CD14-positive monocyte (primary cell): ENCODE measurements at regions not wholly inside any gene's neighbourhood (a gene's known extent, or its start where the extent isn't known, plus 50 kb on each side); places are given as distances from the start of the nearest gene placed in this dataset.

Experiments used
- DNase-seq, 3 donors: peaks; one replicate each; pipeline ENCODE4 v3.0.0-alpha.2; 2011 to 2022
- H2AFZ ChIP-seq: 2 replicates; pipeline ENCODE4 v1.6.0; 2012; ENCODE audit warnings: mild to moderate bottlenecking, low read depth, low read length, inconsistent platforms; ENCODE audit not compliant: insufficient read depth, poor library complexity, severe bottlenecking
- H3K27ac ChIP-seq, 2 donors: 1 replicate in 1 of 2; 2 replicates in 1 of 2; pipeline ENCODE4 v1.5.1; 2012 to 2013; ENCODE audit warnings: low read length in 2 of 2, control low read depth in 1 of 2, inconsistent platforms in 1 of 2, low read depth in 1 of 2, mild to moderate bottlenecking in 1 of 2
- H3K27me3 ChIP-seq, 2 donors: one replicate each; pipeline versions ENCODE4 v1.6.0 to v1.6.1; 2011 to 2013; ENCODE audit warnings: low read length in 2 of 2; ENCODE audit not compliant: control insufficient read depth in 2 of 2, insufficient read depth in 2 of 2
- H3K36me3 ChIP-seq, 2 donors: replicated peaks in 1 of 2; 1 replicate in 1 of 2; 2 replicates in 1 of 2; pipeline versions ENCODE4 v1.5.1 to v1.6.1; 2012 to 2013; ENCODE audit warnings: low read length in 2 of 2, control low read depth in 1 of 2, inconsistent platforms in 1 of 2, mild to moderate bottlenecking in 1 of 2; ENCODE audit not compliant: insufficient read depth in 2 of 2, control insufficient read depth in 1 of 2
- H3K4me1 ChIP-seq, 2 donors: 1 replicate in 1 of 2; 2 replicates in 1 of 2; pipeline versions ENCODE4 v1.5.1 to v1.6.1; 2012 to 2013; ENCODE audit warnings: low read length in 2 of 2, control low read depth in 1 of 2, inconsistent platforms in 1 of 2, mild to moderate bottlenecking in 1 of 2, moderate library complexity in 1 of 2; ENCODE audit not compliant: insufficient read depth in 2 of 2, control insufficient read depth in 1 of 2
- H3K4me2 ChIP-seq: replicated peaks from 2 replicates; pipeline ENCODE3; 2012; ENCODE audit warnings: low read length, moderate library complexity, mild to moderate bottlenecking; ENCODE audit not compliant: poor library complexity, severe bottlenecking; ENCODE audit errors: extremely low read depth
- H3K4me3 ChIP-seq, 3 experiments: fragments of 200-600 bp in 1 of 3; sonication (generic) in 1 of 3; replicated peaks in 1 of 3; 1 replicate in 2 of 3; 2 replicates in 1 of 3; pipeline ENCODE4 v1.5.1; 2011 to 2013; ENCODE audit warnings: low read length in 3 of 3, mild to moderate bottlenecking in 3 of 3, control low read depth in 2 of 3, low read depth in 2 of 3, inconsistent platforms in 1 of 3, moderate library complexity in 1 of 3
- H3K79me2 ChIP-seq: 2 replicates; pipeline ENCODE4 v1.6.0; 2012; ENCODE audit warnings: mild to moderate bottlenecking, control low read depth, inconsistent platforms, low read length, moderate library complexity; ENCODE audit not compliant: insufficient read depth
- H3K9ac ChIP-seq: 2 replicates; pipeline ENCODE4 v1.6.0; 2017; ENCODE audit warnings: low read length, mild to moderate bottlenecking; ENCODE audit not compliant: insufficient read depth, poor library complexity, severe bottlenecking
- H3K9me3 ChIP-seq, 2 donors: replicated peaks in 1 of 2; 1 replicate in 1 of 2; 2 replicates in 1 of 2; pipeline versions ENCODE4 v1.5.1 to v1.6.1; 2012 to 2013; ENCODE audit warnings: low read length in 2 of 2, control low read depth in 1 of 2; ENCODE audit not compliant: control insufficient read depth in 1 of 2, insufficient read depth in 1 of 2
- H4K20me1 ChIP-seq: 2 replicates; pipeline ENCODE4 v1.6.0; 2012; ENCODE audit warnings: mild to moderate bottlenecking, low read length, control low read depth, moderate library complexity; ENCODE audit not compliant: insufficient read depth
- H3K27ac Mint-ChIP-seq, 7 donors: one replicate each; pipeline ENCODE4 v1.8.0; 2020; ENCODE audit warnings: mild to moderate bottlenecking in 7 of 7, mixed read lengths in 7 of 7, moderate library complexity in 6 of 7, inconsistent platforms in 2 of 7
- H3K27me3 Mint-ChIP-seq, 3 donors: one replicate each; pipeline ENCODE4 v1.8.0; 2021 to 2022; ENCODE audit warnings: low read depth in 3 of 3, mild to moderate bottlenecking in 3 of 3, mixed read lengths in 3 of 3, moderate library complexity in 3 of 3, inconsistent platforms in 1 of 3
- H3K36me3 Mint-ChIP-seq, 2 donors: one replicate each; pipeline ENCODE4 v1.8.0; 2020; ENCODE audit warnings: mixed read lengths in 2 of 2, inconsistent platforms in 1 of 2, mild to moderate bottlenecking in 1 of 2
- H3K4me1 Mint-ChIP-seq: one replicate; pipeline ENCODE4 v1.8.0; 2020; ENCODE audit warnings: mild to moderate bottlenecking, mixed read lengths
- H3K4me3 Mint-ChIP-seq, 2 donors: one replicate each; pipeline ENCODE4 v1.8.0; 2020; ENCODE audit warnings: mild to moderate bottlenecking in 2 of 2, mixed read lengths in 2 of 2, moderate library complexity in 1 of 2
- H3K9me3 Mint-ChIP-seq, 7 donors: one replicate each; pipeline ENCODE4 v1.8.0; 2020 to 2022; ENCODE audit warnings: mixed read lengths in 7 of 7, mild to moderate bottlenecking in 6 of 7, moderate library complexity in 6 of 7, inconsistent platforms in 2 of 7
- WGBS: methylation state at CpG from one replicate; pipeline ENCODE4 v1.1.5; 2013; ENCODE audit warnings: missing lambda C conversion rate; ENCODE audit not compliant: insufficient coverage; 5-methylcytosine and 5-hydroxymethylcytosine counted together
- intact Hi-C, 2 donors: fragments of 100-400 bp; cut with micrococcal nuclease; formaldehyde crosslinking; loops; one replicate each; pipeline versions ENCODE4 v1.15.0 to v1.15.1; 2023
- TF ChIP-seq, protein P1 (sequence below): fragments of 200-600 bp; IDR thresholded peaks from one replicate; pipeline ENCODE4 v1.8.0; 2022; ENCODE audit warnings: antibody characterized with exemption, mild to moderate bottlenecking

- Histone ChIP-seq H3K27me3 (no peaks in the 10 kb centered on the region), H3K9ac (no peak overlapping the region), H3K4me3 (no peak overlapping the region), H3K36me3 (no peaks in the 10 kb centered on the region), H3K4me1 (no peaks in the 10 kb centered on the region), H3K4me2 (no peak overlapping the region), H3K9me3 (no peaks in the 10 kb centered on the region), H2AFZ (no peak overlapping the region), H3K27ac (no peak overlapping the region), H4K20me1 (no peaks in the 10 kb centered on the region), H3K79me2 (no peaks in the 10 kb centered on the region)
- no peak for DNase-seq
- H3K36me3 Mint-ChIP-seq = no peaks in the 10 kb centered on the region
- H3K9me3 Mint-ChIP-seq = no peaks in the 10 kb centered on the region
- WGBS = no CpG with 5 or more reads among the region's 5 CpGs
- H3K4me3 Mint-ChIP-seq = no peak overlapping the region
- TF ChIP-seq, protein P1, sequence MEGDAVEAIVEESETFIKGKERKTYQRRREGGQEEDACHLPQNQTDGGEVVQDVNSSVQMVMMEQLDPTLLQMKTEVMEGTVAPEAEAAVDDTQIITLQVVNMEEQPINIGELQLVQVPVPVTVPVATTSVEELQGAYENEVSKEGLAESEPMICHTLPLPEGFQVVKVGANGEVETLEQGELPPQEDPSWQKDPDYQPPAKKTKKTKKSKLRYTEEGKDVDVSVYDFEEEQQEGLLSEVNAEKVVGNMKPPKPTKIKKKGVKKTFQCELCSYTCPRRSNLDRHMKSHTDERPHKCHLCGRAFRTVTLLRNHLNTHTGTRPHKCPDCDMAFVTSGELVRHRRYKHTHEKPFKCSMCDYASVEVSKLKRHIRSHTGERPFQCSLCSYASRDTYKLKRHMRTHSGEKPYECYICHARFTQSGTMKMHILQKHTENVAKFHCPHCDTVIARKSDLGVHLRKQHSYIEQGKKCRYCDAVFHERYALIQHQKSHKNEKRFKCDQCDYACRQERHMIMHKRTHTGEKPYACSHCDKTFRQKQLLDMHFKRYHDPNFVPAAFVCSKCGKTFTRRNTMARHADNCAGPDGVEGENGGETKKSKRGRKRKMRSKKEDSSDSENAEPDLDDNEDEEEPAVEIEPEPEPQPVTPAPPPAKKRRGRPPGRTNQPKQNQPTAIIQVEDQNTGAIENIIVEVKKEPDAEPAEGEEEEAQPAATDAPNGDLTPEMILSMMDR = no peak
- H3K4me1 Mint-ChIP-seq = no peaks in the 10 kb centered on the region
- peaks cover 0 to 3% (median 1%) of the 10 kb centered on the region in 3 donors for H3K27me3 Mint-ChIP-seq
- intact Hi-C loops = no loop called here
- no peak overlapping the region for H3K27ac Mint-ChIP-seq
These were observed 194.8 kb downstream of the LNPK start for GRCh38 chr2:175807031-175807873.

DNA sequence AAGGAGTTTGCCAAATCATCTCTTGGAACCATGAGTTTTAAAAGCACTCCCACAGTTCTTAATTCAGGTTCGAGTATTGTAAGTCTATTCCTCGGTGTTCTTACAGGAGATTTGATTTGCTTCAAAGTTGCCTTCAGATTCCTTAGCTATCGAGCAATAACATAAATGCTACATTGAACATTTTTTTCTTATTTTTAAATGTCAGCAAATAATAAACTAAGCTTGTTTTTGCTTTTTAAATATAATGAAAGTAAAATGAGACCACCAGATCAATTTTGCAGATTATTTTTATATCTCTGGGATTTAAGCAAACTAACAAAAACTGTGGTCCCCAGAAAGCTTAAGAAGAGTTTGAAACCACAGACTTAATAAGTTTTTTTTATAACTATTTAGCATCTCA is 195.5 kb downstream of the LNPK start:
- Mint-ChIP-seq H3K27me3 (peaks cover 0 to 3% (median 0%) of the 10 kb centered on the region in 3 donors), H3K36me3 (no peaks in the 10 kb centered on the region), H3K4me1 (no peaks in the 10 kb centered on the region), H3K9me3 (no peaks in the 10 kb centered on the region), H3K4me3 (no peak overlapping the region), H3K27ac (no peak overlapping the region)
- DNase-seq = no peak
- H3K4me1 ChIP-seq = no peaks in the 10 kb centered on the region
- TF ChIP-seq, protein P1 = no peak
- no peak overlapping the region for H3K27ac ChIP-seq
- no peak overlapping the region for H3K4me2 ChIP-seq
- H3K4me3 ChIP-seq = no peak overlapping the region
- no peak overlapping the region for H2AFZ ChIP-seq
- intact Hi-C loops = no loop called here
- WGBS = no CpG with 5 or more reads among the region's 3 CpGs
- H3K36me3 ChIP-seq = no peaks in the 10 kb centered on the region
- H4K20me1 ChIP-seq = no peaks in the 10 kb centered on the region
- H3K9me3 ChIP-seq = no peaks in the 10 kb centered on the region
- H3K79me2 ChIP-seq = no peaks in the 10 kb centered on the region
- H3K9ac ChIP-seq = no peak overlapping the region
- no peaks in the 10 kb centered on the region for H3K27me3 ChIP-seq
